A549 (cell line): ENCODE measurements at regions not wholly inside any gene's neighbourhood (a gene's known extent, or its start where the extent isn't known, plus 50 kb on each side); places are given as distances from the start of the nearest gene placed in this dataset.

Source experiments
- ATAC-seq, 2 experiments: fragments of 200-7000 bp in 1 of 2; fragments of >200 bp in 1 of 2; cut with Nextera tagmentation in 1 of 2; cut with Tn5 transposase in 1 of 2; 3 replicates each; pipeline versions ENCODE4 v1.8.0 to v1.9.1; 2018 to 2020; ENCODE audit warnings: mild to moderate bottlenecking in 1 of 2, moderate library complexity in 1 of 2
- CTCF ChIA-PET: fragments of 300-600 bp; sonication (Branson Sonifier 250); formaldehyde crosslinking; extraction: SDS; loops from one replicate; lab custom pipeline; 2021; ENCODE audit warnings: antibody characterized with exemption, inconsistent platforms; lab: Yijun Ruan, JAX
- POLR2A ChIA-PET: fragments of 350-600 bp; formaldehyde crosslinking; extraction: SDS; loops from one replicate; lab custom pipeline; 2021; ENCODE audit warnings: antibody characterized with exemption, inconsistent platforms; lab: Yijun Ruan, JAX
- DNase-seq, 2 experiments: peaks; one replicate each; pipeline versions ENCODE4 v3.0.0 to v3.0.0-alpha.2; 2011 to 2016; ENCODE audit warnings: low read depth in 1 of 2, low spot score in 1 of 2
- FAIRE-seq: peaks from 2 replicates; lab custom pipeline; 2011; peaks lifted over from hg19 to GRCh38; lab: Jason Lieb, UNC
- H3K27ac ChIP-seq, 2 experiments: fragments of >200 bp; sonication (Bioruptor Twin); formaldehyde crosslinking; 3 replicates each; pipeline ENCODE4 v1.5.1; 2016 to 2017
- H3K4me1 ChIP-seq: fragments of >200 bp; sonication (Bioruptor Twin); formaldehyde crosslinking; 3 replicates; pipeline ENCODE4 v1.6.1; 2016
- H3K4me2 ChIP-seq: fragments of >200 bp; sonication (Bioruptor Twin); formaldehyde crosslinking; 3 replicates; pipeline ENCODE4 v1.6.1; 2016
- H3K4me3 ChIP-seq: fragments of >200 bp; sonication (Bioruptor Twin); formaldehyde crosslinking; 3 replicates; pipeline ENCODE4 v1.5.1; 2016
- H3K9me3 ChIP-seq: fragments of >200 bp; sonication (Bioruptor Twin); formaldehyde crosslinking; 3 replicates; pipeline ENCODE4 v1.6.1; 2016
- CBX8 ChIP-seq: fragments of 200-600 bp; sonication (generic); IDR thresholded peaks from 2 replicates; pipeline ENCODE4 v1.6.1; 2016
- EHF ChIP-seq: fragments of 250-450 bp; sonication (Bioruptor Pico); IDR thresholded peaks from 2 replicates; pipeline ENCODE4 v1.5.0; 2020; ENCODE audit warnings: mild to moderate bottlenecking
- EP300 ChIP-seq, 2 experiments: fragments of >200 bp; sonication (Bioruptor Twin); formaldehyde crosslinking; IDR thresholded peaks; 2 replicates in 1 of 2; 3 replicates in 1 of 2; pipeline ENCODE4 v1.6.1; 2016 to 2017
- ESRRA ChIP-seq: fragments of 150-350 bp; IDR thresholded peaks from 2 replicates; pipeline ENCODE4 v1.6.1; 2014; ENCODE audit warnings: mild to moderate bottlenecking, low read length, borderline replicate concordance
- FOSB ChIP-seq: fragments of 250-450 bp; sonication (Bioruptor Pico); IDR thresholded peaks from 2 replicates; pipeline ENCODE4 v1.5.0; 2020; ENCODE audit warnings: mild to moderate bottlenecking, moderate library complexity
- FOSL2 ChIP-seq, 2 experiments: fragments of 450-650 bp in 1 of 2; fragments of >200 bp in 1 of 2; sonication (Bioruptor Twin) in 1 of 2; formaldehyde crosslinking; IDR thresholded peaks; 2 replicates each; pipeline versions ENCODE4 v1.5.0 to v1.6.1; 2016 to 2020; ENCODE audit warnings: mild to moderate bottlenecking in 1 of 2, moderate library complexity in 1 of 2
- HDAC2 ChIP-seq: fragments of 200-600 bp; sonication (generic); IDR thresholded peaks from 2 replicates; pipeline ENCODE4 v1.6.1; 2016
- HES2 ChIP-seq: fragments of >200 bp; sonication (Bioruptor Twin); formaldehyde crosslinking; IDR thresholded peaks from 2 replicates; pipeline ENCODE4 v1.6.1; 2016
- HOXB13 ChIP-seq: fragments of 250-450 bp; sonication (Bioruptor Pico); IDR thresholded peaks from 2 replicates; pipeline ENCODE4 v1.5.0; 2020; ENCODE audit warnings: low read depth, mild to moderate bottlenecking, moderate library complexity
- KDM5A ChIP-seq: fragments of 200-600 bp; sonication (generic); IDR thresholded peaks from 2 replicates; pipeline ENCODE4 v1.6.1; 2016; ENCODE audit warnings: antibody characterized with exemption, mild to moderate bottlenecking
- MAX ChIP-seq: IDR thresholded peaks from 2 replicates; pipeline ENCODE4 v1.6.1; 2012
- MAZ ChIP-seq: fragments of 150-350 bp; IDR thresholded peaks from 2 replicates; pipeline ENCODE4 v1.6.1; 2014; ENCODE audit warnings: antibody characterized with exemption, low read depth, low read length, borderline replicate concordance
- NR3C1 ChIP-seq: fragments of >200 bp; sonication (Bioruptor Twin); formaldehyde crosslinking; IDR thresholded peaks from 3 replicates; pipeline ENCODE4 v1.6.1; 2017
- POLR2AphosphoS2 ChIP-seq: conservative IDR thresholded peaks from 2 replicates; pipeline ENCODE4 v1.6.1; 2012; ENCODE audit warnings: low read length, improper control_type of control experiment, inconsistent platforms
- RCOR1 ChIP-seq: fragments of 150-350 bp; IDR thresholded peaks from 2 replicates; pipeline ENCODE4 v1.6.1; 2014; ENCODE audit warnings: antibody characterized with exemption, low read length, low read depth
- USF2 ChIP-seq: fragments of 450-650 bp; IDR thresholded peaks from 2 replicates; pipeline ENCODE4 v1.6.1; 2014; ENCODE audit warnings: antibody characterized with exemption
- ZNF302 ChIP-seq: fragments of 250-450 bp; sonication (Bioruptor Pico); IDR thresholded peaks from 2 replicates; pipeline ENCODE4 v1.9.0; 2021; ENCODE audit warnings: inconsistent platforms, mild to moderate bottlenecking, moderate library complexity
- ZSCAN20 ChIP-seq: fragments of 250-450 bp; sonication (Bioruptor Pico); IDR thresholded peaks from 2 replicates; pipeline ENCODE4 v1.8.0; 2022; ENCODE audit warnings: mild to moderate bottlenecking, moderate library complexity
- WGBS: methylation state at CpG from one replicate; pipeline ENCODE4 v1.1.6; 2017; ENCODE audit errors: missing lambda C conversion rate; 5-methylcytosine and 5-hydroxymethylcytosine counted together
- TF ChIP-seq, protein P1 (sequence below): fragments of 150-350 bp; IDR thresholded peaks from 2 replicates; pipeline ENCODE4 v1.6.1; 2014; ENCODE audit warnings: low read depth, mild to moderate bottlenecking, low read length
- TF ChIP-seq, protein P2 (sequence below): fragments of 250-450 bp; sonication (Bioruptor Pico); IDR thresholded peaks from 2 replicates; pipeline ENCODE4 v1.5.0; 2020; ENCODE audit warnings: low read depth, mild to moderate bottlenecking, moderate library complexity

DNA sequence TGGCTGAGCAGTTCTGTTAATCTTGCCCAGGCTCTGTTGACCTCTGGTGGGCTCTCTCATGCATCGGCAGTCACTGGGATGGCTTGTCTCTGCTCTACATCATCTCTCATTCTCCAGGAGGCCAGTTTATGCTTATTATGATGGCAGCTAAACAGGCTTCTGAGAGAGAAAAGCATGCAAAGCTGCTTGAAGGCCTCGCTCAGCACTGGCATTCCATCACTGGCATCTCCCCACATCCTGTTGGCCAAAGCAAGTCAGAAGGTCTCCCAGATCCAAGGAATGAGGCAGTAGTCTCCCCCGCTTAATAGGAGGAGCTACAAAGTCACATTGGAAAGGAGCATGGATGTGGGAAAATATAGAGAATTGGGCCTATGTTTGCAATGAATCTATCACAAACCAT lies 212.6 kb downstream of the ZNF621 start:
- WGBS: 61% methylated on average over 3 of the region's 3 CpGs
- TF ChIP-seq, protein P1, sequence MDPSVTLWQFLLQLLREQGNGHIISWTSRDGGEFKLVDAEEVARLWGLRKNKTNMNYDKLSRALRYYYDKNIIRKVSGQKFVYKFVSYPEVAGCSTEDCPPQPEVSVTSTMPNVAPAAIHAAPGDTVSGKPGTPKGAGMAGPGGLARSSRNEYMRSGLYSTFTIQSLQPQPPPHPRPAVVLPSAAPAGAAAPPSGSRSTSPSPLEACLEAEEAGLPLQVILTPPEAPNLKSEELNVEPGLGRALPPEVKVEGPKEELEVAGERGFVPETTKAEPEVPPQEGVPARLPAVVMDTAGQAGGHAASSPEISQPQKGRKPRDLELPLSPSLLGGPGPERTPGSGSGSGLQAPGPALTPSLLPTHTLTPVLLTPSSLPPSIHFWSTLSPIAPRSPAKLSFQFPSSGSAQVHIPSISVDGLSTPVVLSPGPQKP: no peak
- TF ChIP-seq, protein P2, sequence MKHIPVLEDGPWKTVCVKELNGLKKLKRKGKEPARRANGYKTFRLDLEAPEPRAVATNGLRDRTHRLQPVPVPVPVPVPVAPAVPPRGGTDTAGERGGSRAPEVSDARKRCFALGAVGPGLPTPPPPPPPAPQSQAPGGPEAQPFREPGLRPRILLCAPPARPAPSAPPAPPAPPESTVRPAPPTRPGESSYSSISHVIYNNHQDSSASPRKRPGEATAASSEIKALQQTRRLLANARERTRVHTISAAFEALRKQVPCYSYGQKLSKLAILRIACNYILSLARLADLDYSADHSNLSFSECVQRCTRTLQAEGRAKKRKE (CRISPR knock-in tag): no peak
- TF ChIP-seq HDAC2: no peak
- TF ChIP-seq, all 56 proteins: peak for 0
- DNase-seq: no peak
- ATAC-seq: no peak
- CTCF ChIA-PET: interaction anchor here (1.1 kb wide), 1 partner anchor 50 kb away, joined by 3 read pairs; no protein-coding TSS in a partner anchor
- H3K4me2 ChIP-seq: no peak overlapping the region
- no peak overlapping the region for H3K27ac ChIP-seq
- H3K4me3 ChIP-seq: no peak overlapping the region
- POLR2A ChIA-PET: no interaction called here
- no peaks in the 10 kb centered on the region for H3K9me3 ChIP-seq
- FAIRE-seq: no peak
- H3K4me1 ChIP-seq: no peaks in the 10 kb centered on the region

GRCh38 chr3:40739971-40740370 lies 215.2 kb downstream of the ZNF621 start:
- WGBS: 0% methylated on average over 1 of the region's 1 CpG
- Histone ChIP-seq H3K4me2 (no peak overlapping the region), H3K4me3 (no peak overlapping the region), H3K9me3 (no peaks in the 10 kb centered on the region), H3K27ac (no peak overlapping the region), H3K4me1 (no peaks in the 10 kb centered on the region)
- ATAC-seq (no peak), DNase-seq (no peak), FAIRE-seq (no peak)
- ChIA-PET POLR2A (no interaction called here), CTCF (interaction anchor here (1.2 kb wide), 1 partner anchor 9 kb away, joined by 5 read pairs; no protein-coding TSS in a partner anchor)
- no peak for TF ChIP-seq EHF
- TF ChIP-seq KDM5A: no peak
- no peak for TF ChIP-seq HES2
- no peak for TF ChIP-seq ZNF302 (CRISPR knock-in tag)
- TF ChIP-seq MAX: no peak
- no peak for TF ChIP-seq MAZ
- no peak for TF ChIP-seq FOSL2 (IDR thresholded peaks at IDR 0.05)
- TF ChIP-seq FOSL2 (CRISPR knock-in tag; IDR thresholded peaks at IDR 0.05): no peak
- no peak for TF ChIP-seq CBX8
- TF ChIP-seq NR3C1: no peak
- no peak for TF ChIP-seq ZSCAN20 (CRISPR knock-in tag)
- no peak for TF ChIP-seq FOSB (CRISPR knock-in tag)
- no peak for TF ChIP-seq EP300 (IDR thresholded peaks at IDR 0.05)
- TF ChIP-seq HOXB13 (CRISPR knock-in tag): no peak
- TF ChIP-seq ESRRA: no peak
- TF ChIP-seq POLR2AphosphoS2: no peak
- no peak for TF ChIP-seq USF2

GRCh38 chr3:40741729-40742128 lies 217.0 kb downstream of the ZNF621 start:
- POLR2A ChIA-PET: no interaction called here
- DNase-seq: peak in 1 of 2 experiments; percentile 6
- no peak for FAIRE-seq
- no peak for TF ChIP-seq RCOR1
- TF ChIP-seq EP300 (IDR thresholded peaks at IDR 0.05): no peak
- 0% methylated on average over 1 of the region's 1 CpG for WGBS
- Histone ChIP-seq H3K27ac (no peak overlapping the region), H3K4me2 (no peak overlapping the region), H3K4me1 (no peaks in the 10 kb centered on the region), H3K4me3 (no peak overlapping the region), H3K9me3 (no peaks in the 10 kb centered on the region)
- ATAC-seq: no peak
- CTCF ChIA-PET: no interaction called here
